ENCODE measurements at regions not wholly inside any gene's neighbourhood (a gene's known extent, or its start where the extent isn't known, plus 50 kb on each side); places are given as distances from the start of the nearest gene placed in this dataset.

DNA sequence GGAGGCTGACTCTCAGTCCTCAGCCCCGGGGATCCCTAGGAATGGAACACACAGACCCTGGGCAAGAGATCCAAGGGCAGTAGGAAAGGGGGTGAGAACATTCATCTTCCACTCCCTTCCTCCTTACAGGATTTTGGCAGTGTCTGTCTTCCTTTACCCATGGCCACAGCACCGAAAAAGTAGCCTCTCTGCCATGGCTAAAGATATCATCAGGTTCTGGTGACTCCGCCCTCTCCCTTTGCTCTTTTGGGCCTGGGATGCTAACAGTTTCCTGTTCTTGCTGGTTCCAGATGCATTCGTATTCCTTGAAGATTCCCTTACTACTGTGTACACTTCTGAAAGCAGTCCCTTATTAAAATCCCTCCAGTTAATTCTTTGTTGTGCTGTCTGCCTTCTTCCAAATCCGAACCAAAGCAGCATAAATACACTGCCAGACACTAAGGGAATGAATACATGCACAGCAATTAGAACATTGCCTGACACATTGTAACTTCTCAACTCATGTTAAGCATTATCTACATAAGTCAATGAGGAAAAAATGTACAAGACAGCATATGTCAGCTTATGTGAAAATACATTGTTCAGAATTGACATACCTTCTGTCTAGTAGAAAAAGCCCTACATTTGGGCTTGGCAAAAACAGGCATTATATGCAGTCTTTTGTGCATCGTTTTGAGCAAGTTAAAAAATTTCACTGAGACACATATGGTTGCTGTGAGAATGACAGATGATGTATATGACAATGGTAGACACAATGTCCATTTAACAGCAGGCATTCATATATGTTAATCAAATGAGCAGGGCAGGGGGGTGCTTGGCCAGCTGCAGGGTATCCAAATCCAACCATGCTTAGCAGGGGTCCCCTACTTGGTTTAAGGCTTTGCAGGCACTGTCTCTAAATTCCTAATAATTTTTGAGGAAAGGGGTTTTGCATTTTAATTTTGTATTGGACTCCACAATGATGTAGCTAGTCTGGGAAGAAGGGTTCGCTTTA is 58.8 kb upstream of the RAI14 start:
- TF ChIP-seq, protein P1, sequence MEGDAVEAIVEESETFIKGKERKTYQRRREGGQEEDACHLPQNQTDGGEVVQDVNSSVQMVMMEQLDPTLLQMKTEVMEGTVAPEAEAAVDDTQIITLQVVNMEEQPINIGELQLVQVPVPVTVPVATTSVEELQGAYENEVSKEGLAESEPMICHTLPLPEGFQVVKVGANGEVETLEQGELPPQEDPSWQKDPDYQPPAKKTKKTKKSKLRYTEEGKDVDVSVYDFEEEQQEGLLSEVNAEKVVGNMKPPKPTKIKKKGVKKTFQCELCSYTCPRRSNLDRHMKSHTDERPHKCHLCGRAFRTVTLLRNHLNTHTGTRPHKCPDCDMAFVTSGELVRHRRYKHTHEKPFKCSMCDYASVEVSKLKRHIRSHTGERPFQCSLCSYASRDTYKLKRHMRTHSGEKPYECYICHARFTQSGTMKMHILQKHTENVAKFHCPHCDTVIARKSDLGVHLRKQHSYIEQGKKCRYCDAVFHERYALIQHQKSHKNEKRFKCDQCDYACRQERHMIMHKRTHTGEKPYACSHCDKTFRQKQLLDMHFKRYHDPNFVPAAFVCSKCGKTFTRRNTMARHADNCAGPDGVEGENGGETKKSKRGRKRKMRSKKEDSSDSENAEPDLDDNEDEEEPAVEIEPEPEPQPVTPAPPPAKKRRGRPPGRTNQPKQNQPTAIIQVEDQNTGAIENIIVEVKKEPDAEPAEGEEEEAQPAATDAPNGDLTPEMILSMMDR (conservative IDR thresholded peaks at IDR 0.05): no peak
- H3K27ac ChIP-seq: no peak overlapping the region

DNA sequence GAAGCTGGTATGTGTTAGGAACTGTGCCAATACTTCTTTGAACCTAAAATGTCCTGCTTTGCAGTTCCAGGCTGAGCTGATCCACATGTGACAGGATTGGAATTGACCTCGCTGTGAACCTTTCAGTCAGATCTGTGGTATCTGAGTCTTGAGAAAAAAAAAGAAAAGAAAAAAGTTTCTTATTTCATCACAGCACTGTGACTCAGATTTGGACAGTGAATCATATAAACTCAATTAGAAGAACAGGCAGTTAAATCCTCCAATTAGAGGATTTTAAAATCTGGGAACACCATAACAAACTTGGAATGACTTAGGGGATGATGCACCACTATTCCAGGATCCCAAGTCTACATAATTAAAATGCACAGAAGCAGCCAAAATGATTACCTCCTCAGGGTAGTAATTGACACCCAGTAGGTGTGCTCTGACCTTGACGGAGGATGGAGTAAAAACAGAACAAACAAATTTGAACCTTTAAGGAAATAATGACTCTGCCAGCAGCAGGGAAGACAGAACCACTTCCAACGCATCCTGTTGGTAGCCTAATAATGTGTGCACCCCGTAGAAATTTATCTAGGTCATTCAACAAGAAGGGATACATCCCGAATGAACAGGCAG is 57.8 kb upstream of the RAI14 start:
- TF ChIP-seq, protein P1 (conservative IDR thresholded peaks at IDR 0.05): no peak
- no peak overlapping the region for H3K27ac ChIP-seq

DNA sequence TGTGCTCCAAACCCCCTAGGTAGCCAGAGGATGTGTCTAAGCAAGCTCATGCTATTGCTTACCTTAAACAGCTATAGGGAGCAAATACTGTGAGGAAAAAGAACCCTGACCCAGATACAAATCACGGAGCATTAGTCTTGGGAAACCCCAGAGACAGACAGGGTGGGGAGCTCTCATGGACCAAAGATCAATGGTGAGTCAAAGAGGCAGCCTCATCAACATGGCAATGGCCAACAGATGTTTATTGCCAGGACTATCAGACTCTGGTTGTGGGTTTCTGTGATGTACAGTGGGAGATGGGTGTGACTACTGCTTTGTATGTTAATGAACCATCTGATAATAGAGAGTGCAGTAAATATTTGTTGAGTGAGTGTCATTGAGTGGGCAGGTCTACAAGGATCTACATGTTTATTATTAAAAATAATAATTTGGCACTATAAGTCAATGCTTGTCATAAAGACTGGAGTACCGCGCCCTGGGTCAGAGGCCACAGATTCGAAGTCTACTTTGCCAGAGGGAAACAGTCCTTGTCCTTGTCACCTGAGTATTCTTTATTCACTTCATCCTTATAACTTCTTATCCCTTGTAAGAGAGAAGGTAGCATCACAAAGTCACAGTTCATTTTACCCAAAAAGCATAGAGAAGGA is 56.5 kb upstream of the RAI14 start:
- no peak overlapping the region for H3K27ac ChIP-seq
- TF ChIP-seq, protein P1 (conservative IDR thresholded peaks at IDR 0.05): no peak

DNA sequence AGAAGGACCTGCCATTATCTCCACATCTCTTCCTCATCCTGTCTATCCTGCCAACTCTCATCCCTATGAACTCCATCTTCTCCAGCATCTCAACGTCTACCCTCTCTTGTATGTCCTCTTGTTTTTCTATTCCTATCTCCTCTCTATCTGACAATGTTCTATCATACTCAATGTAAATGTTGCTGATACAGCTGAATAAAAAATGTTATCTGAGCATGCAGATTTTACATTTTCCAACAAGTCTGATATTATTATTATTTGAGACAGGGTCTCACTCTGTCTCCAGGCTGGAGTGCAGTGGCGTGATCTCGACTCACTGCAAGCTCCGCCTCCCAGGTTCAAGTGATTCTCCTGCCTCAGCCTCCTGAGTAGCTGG is 56.0 kb upstream of the RAI14 start:
- TF ChIP-seq, protein P1 (conservative IDR thresholded peaks at IDR 0.05): no peak
- no peak overlapping the region for H3K27ac ChIP-seq

DNA sequence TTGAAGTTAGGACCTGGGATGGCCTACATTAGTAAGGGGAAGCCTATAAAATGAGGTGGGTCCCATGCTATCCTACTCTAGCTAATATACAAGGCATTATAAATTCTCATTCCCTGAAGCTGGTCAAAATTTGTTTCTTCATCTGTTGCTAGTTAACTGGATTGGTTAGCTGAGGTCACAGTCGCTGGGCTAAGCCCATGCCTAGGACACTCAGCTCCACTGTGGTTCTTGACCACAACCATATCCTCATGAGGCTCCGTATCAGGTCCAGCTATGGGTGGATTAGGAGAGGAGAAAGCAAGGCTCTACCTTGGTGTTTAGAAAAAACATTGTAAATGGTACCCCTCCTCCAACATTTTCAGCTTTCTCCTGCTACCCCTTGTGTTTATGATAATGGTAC is 52.8 kb upstream of the RAI14 start:
- TF ChIP-seq, protein P1 (conservative IDR thresholded peaks at IDR 0.05): no peak
- H3K27ac ChIP-seq: no peak overlapping the region

DNA sequence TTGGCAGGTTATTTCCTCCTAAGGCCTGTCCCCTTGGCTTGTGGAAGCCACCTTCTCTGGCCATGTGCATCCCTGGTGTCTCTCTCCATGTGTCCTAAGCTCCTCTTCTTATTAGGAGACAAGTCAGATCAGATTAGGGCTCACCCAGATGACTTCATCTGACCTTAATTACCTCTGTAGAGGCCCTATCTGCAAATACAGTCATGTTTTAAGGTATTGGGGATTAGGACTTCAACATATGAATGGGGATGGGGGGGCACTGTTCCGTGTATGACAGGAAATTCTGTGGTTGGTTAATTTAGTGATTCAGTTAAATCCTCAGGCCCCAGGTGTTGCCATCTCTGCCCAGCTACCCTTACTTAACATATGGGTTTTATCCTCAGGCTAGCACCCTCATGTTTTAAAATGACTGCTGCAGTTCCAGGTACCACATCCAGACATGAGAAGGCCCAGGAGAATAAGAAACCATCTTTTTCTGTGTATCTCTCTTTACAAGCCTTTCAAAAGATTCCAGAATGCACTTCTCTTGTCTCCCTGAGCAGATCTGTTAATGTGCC is 51.9 kb upstream of the RAI14 start:
- no peak overlapping the region for H3K27ac ChIP-seq
- TF ChIP-seq, protein P1 (conservative IDR thresholded peaks at IDR 0.05): no peak

DNA sequence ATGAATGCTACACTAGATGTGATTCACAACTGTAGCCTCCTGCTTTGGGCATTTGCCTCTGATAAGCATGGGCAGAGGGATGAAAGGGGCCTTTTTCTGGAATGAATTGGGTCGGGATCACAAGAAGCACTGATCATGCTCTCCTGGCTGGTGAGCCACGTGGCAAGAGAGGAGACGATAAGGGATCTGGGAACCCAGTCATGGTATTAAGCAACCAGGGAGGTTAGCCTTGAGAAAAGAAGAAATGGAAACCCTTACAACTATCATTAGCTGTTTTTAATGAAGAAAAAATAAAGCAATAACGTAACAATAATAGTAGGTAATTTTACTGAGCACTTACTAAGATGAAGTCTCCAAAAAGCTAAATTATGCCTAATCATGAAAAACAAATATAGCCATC is 50.0 kb upstream of the RAI14 start:
- H3K27ac ChIP-seq: no peak overlapping the region
- TF ChIP-seq, protein P1 (conservative IDR thresholded peaks at IDR 0.05): no peak

All from VCaP (cell line).